NT2/D1 (cell line): ENCODE measurements at regions not wholly inside any gene's neighbourhood (a gene's known extent, or its start where the extent isn't known, plus 50 kb on each side); places are given as distances from the start of the nearest gene placed in this dataset.

Source experiments
- SUZ12 ChIP-seq: IDR thresholded peaks from 2 replicates; pipeline ENCODE4 v1.6.1; 2011; ENCODE audit not compliant: insufficient read length, insufficient read depth; ENCODE audit errors: extremely low read depth
- YY1 ChIP-seq: IDR thresholded peaks from 2 replicates; pipeline ENCODE4 v1.6.1; 2011; ENCODE audit not compliant: insufficient read length, insufficient read depth
- ZNF274 ChIP-seq: IDR thresholded peaks from 2 replicates; pipeline ENCODE4 v1.6.1; 2011; ENCODE audit warnings: mild to moderate bottlenecking, low read depth, low read length

DNA sequence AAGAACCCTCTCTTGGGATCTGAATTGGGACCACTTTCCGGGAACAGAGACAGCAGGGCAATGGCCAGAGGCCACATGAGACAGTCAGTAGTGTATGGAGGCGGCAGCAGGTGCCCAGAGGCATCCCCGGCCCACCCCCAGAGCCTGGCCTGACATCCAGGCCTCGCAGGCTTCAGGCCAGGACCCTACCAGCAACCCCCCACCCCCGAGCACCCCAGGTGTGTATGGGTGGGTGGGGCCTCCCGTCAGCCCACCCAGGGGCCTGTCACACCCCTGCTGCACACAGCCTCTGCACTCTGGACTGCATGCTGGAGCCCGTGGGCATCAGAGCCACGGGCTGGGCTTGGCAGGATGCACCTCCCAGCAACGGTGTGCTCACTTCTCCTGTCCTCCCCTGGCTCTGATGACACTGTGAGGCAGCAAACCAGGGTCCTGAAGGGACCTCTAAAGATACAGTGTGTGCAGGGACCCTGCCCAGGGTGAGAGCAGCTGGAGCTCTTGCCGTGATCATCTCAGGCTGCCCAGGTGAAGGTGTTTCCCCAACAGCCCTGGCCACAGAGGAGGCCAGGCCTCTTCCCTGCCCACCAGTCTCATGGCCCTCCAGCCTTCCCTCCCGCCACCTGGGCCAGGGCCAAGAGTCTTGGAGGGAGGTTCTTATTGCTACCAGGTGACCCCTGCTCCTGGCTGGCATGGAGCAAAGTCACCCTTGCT is 88.8 kb upstream of the SEPTIN5 start:
- no peak for TF ChIP-seq YY1
- no peak for TF ChIP-seq ZNF274
- no peak for TF ChIP-seq SUZ12
